ENCODE measurements at regions not wholly inside any gene's neighbourhood (a gene's known extent, or its start where the extent isn't known, plus 50 kb on each side); places are given as distances from the start of the nearest gene placed in this dataset.

GRCh38 chr17:70775679-70776078 is 606.3 kb downstream of the KCNJ2 start:
- no peaks in the 10 kb centered on the region for H3K36me3 Mint-ChIP-seq (ENCODE audit: low read depth)
- H3K27me3 Mint-ChIP-seq, result no peaks in the 10 kb centered on the region
- TF ChIP-seq, protein P1, sequence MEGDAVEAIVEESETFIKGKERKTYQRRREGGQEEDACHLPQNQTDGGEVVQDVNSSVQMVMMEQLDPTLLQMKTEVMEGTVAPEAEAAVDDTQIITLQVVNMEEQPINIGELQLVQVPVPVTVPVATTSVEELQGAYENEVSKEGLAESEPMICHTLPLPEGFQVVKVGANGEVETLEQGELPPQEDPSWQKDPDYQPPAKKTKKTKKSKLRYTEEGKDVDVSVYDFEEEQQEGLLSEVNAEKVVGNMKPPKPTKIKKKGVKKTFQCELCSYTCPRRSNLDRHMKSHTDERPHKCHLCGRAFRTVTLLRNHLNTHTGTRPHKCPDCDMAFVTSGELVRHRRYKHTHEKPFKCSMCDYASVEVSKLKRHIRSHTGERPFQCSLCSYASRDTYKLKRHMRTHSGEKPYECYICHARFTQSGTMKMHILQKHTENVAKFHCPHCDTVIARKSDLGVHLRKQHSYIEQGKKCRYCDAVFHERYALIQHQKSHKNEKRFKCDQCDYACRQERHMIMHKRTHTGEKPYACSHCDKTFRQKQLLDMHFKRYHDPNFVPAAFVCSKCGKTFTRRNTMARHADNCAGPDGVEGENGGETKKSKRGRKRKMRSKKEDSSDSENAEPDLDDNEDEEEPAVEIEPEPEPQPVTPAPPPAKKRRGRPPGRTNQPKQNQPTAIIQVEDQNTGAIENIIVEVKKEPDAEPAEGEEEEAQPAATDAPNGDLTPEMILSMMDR (IDR thresholded peaks at IDR 0.05), result no peak
- H3K4me1 Mint-ChIP-seq (ENCODE audit: low read depth), result no peaks in the 10 kb centered on the region
- CTCF ChIA-PET, result no interaction called here
- POLR2A ChIA-PET, result no interaction called here
- no peak overlapping the region for H3K27ac Mint-ChIP-seq
- H3K4me3 Mint-ChIP-seq, result no peak overlapping the region
- ATAC-seq (no peak), DNase-seq (no peak)
- intact Hi-C loops (cut with micrococcal nuclease), result no loop called here
- no peaks in the 10 kb centered on the region for H3K9me3 Mint-ChIP-seq

- ChIA-PET CTCF (no interaction called here), POLR2A (no interaction called here)
- no peak overlapping the region for H3K4me3 Mint-ChIP-seq
- no peaks in the 10 kb centered on the region for H3K27me3 Mint-ChIP-seq
- no peak for ATAC-seq
- H3K4me1 Mint-ChIP-seq (ENCODE audit: low read depth), result no peaks in the 10 kb centered on the region
- no peak for DNase-seq
- no peaks in the 10 kb centered on the region for H3K36me3 Mint-ChIP-seq (ENCODE audit: low read depth)
- H3K27ac Mint-ChIP-seq, result no peak overlapping the region
- H3K9me3 Mint-ChIP-seq, result no peaks in the 10 kb centered on the region
- TF ChIP-seq, protein P1 (IDR thresholded peaks at IDR 0.05), result no peak
- intact Hi-C loops (cut with micrococcal nuclease), result no loop called here
These were observed 607.1 kb downstream of the KCNJ2 start for GRCh38 chr17:70776441-70776840.

- H3K27ac Mint-ChIP-seq, result no peak overlapping the region
- no peak overlapping the region for H3K4me3 Mint-ChIP-seq
- TF ChIP-seq, protein P1 (IDR thresholded peaks at IDR 0.05), result no peak
- intact Hi-C loops (cut with micrococcal nuclease), result no loop called here
- ChIA-PET POLR2A (no interaction called here), CTCF (no interaction called here)
- H3K27me3 Mint-ChIP-seq, result no peaks in the 10 kb centered on the region
- H3K36me3 Mint-ChIP-seq (ENCODE audit: low read depth), result no peaks in the 10 kb centered on the region
- ATAC-seq, result no peak
- no peaks in the 10 kb centered on the region for H3K9me3 Mint-ChIP-seq
- DNase-seq, result no peak
- H3K4me1 Mint-ChIP-seq (ENCODE audit: low read depth), result no peaks in the 10 kb centered on the region
These were observed 610.7 kb downstream of the KCNJ2 start for GRCh38 chr17:70780031-70780430.

GRCh38 chr17:70786081-70786480 is 616.7 kb downstream of the KCNJ2 start:
- DNase-seq (no peak), ATAC-seq (no peak)
- Mint-ChIP-seq H3K4me1 (ENCODE audit: low read depth) (no peaks in the 10 kb centered on the region), H3K27me3 (no peaks in the 10 kb centered on the region), H3K27ac (no peak overlapping the region), H3K9me3 (no peaks in the 10 kb centered on the region), H3K4me3 (no peak overlapping the region), H3K36me3 (ENCODE audit: low read depth) (no peaks in the 10 kb centered on the region)
- intact Hi-C loops (cut with micrococcal nuclease), result no loop called here
- ChIA-PET CTCF (no interaction called here), POLR2A (no interaction called here)
- TF ChIP-seq, protein P1 (IDR thresholded peaks at IDR 0.05), result no peak

DNA sequence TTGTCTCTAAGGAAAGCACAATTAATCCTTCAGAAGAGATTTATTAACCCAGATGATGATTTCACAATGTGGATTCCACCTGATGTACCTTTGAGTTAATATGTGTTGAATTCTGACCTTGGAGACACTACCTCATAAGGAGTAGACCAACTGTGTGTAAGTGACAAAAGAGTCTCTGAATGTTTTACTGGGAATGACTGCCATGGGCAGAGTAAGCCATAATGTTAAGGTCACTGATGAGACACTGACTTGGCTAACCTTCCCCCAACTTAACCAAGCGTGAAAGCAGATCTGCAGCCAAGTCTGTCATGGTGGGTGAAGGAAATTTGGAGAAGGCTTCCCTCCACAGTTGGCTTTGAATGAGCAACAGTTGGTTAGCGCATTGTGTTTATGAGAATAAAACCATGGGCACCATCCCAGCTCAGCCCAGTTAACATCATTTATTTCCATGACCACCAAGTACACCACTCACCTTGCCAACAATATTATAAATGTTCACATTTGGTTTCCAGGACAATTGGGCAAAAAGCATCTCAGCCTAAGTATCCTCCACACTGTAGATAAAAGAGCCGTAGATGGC is 618.5 kb downstream of the KCNJ2 start:
- DNase-seq (no peak), ATAC-seq (no peak)
- no peaks in the 10 kb centered on the region for H3K27me3 Mint-ChIP-seq
- no peak overlapping the region for H3K27ac Mint-ChIP-seq
- no peak overlapping the region for H3K4me3 Mint-ChIP-seq
- no peaks in the 10 kb centered on the region for H3K36me3 Mint-ChIP-seq (ENCODE audit: low read depth)
- TF ChIP-seq, protein P1 (IDR thresholded peaks at IDR 0.05), result no peak
- CTCF ChIA-PET, result no interaction called here
- POLR2A ChIA-PET, result no interaction called here
- H3K9me3 Mint-ChIP-seq, result no peaks in the 10 kb centered on the region
- no peaks in the 10 kb centered on the region for H3K4me1 Mint-ChIP-seq (ENCODE audit: low read depth)
- intact Hi-C loops (cut with micrococcal nuclease), result no loop called here

All from activated CD8-positive, alpha-beta T cell treated with anti-CD3 and anti-CD28 coated beads for 36 hours (primary cell).